Breast epithelium (tissue), 3 donors: ENCODE measurements at regions not wholly inside any gene's neighbourhood (a gene's known extent, or its start where the extent isn't known, plus 50 kb on each side); places are given as distances from the start of the nearest gene placed in this dataset.

Source experiments
- POLR2A ChIP-seq: fragments of 450-650 bp; IDR thresholded peaks from one replicate; pipeline ENCODE4 v1.6.1; 2016; ENCODE audit warnings: antibody characterized with exemption, mild to moderate bottlenecking, moderate library complexity
- POLR2AphosphoS5 ChIP-seq, 3 donors: sonication (generic); formaldehyde crosslinking; IDR thresholded peaks; one replicate each; pipeline ENCODE4 v1.6.1; 2017; ENCODE audit warnings: antibody characterized with exemption in 3 of 3
- TF ChIP-seq, protein P1 (sequence below), 3 donors: fragments of 450-650 bp; IDR thresholded peaks; one replicate each; pipeline ENCODE4 v1.5.1; 2016 to 2017; ENCODE audit warnings: antibody characterized with exemption in 3 of 3, mild to moderate bottlenecking in 3 of 3, moderate library complexity in 3 of 3

DNA sequence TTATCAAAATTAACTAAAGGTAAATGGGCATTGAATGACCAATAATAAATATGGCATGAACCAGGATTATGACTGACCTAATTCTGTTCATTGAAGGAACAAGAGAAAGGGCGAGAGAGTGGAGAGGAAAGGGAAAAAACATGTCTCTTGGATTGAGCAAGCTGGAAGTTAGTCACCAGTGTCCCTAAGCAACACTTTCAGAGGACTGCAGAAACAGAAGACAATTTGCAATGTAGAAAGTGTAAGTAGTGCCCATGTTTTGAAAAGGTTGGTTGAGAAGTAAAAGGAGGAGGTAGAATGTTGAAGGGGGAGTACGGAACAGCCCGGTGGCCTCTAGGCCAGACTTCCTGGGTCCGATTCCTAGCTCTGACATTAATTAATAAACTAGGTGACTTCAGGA, 94.6 kb downstream of the FAS start:
- TF ChIP-seq POLR2AphosphoS5 (IDR thresholded peaks at IDR 0.05) (no peak), POLR2A (no peak)
- TF ChIP-seq, protein P1, sequence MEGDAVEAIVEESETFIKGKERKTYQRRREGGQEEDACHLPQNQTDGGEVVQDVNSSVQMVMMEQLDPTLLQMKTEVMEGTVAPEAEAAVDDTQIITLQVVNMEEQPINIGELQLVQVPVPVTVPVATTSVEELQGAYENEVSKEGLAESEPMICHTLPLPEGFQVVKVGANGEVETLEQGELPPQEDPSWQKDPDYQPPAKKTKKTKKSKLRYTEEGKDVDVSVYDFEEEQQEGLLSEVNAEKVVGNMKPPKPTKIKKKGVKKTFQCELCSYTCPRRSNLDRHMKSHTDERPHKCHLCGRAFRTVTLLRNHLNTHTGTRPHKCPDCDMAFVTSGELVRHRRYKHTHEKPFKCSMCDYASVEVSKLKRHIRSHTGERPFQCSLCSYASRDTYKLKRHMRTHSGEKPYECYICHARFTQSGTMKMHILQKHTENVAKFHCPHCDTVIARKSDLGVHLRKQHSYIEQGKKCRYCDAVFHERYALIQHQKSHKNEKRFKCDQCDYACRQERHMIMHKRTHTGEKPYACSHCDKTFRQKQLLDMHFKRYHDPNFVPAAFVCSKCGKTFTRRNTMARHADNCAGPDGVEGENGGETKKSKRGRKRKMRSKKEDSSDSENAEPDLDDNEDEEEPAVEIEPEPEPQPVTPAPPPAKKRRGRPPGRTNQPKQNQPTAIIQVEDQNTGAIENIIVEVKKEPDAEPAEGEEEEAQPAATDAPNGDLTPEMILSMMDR (IDR thresholded peaks at IDR 0.05), result no peak
